B cell (primary cell): ENCODE measurements at regions not wholly inside any gene's neighbourhood (a gene's known extent, or its start where the extent isn't known, plus 50 kb on each side); places are given as distances from the start of the nearest gene placed in this dataset.

Source experiments
- ATAC-seq: fragments of 200-7000 bp; cut with Tn5 transposase; one replicate; pipeline ENCODE4 v1.10.0; 2021; ENCODE audit warnings: low read depth, mild to moderate bottlenecking, moderate number of reproducible peaks, moderate library complexity
- CTCF ChIA-PET: fragments of 350-600 bp; sonication (Branson Sonifier 250); formaldehyde crosslinking; loops from one replicate; lab custom pipeline; 2021; ENCODE audit warnings: antibody characterized with exemption, inconsistent platforms; lab: Charles Lee
- POLR2A ChIA-PET: fragments of 350-600 bp; sonication (Branson Sonifier 250); formaldehyde crosslinking; loops from one replicate; lab custom pipeline; 2021; ENCODE audit warnings: antibody characterized with exemption; lab: Charles Lee
- DNase-seq: peaks from one replicate; pipeline ENCODE4 v3.0.0; 2013
- H2AFZ ChIP-seq: 2 replicates; pipeline ENCODE4 v1.6.1; 2012; ENCODE audit warnings: mild to moderate bottlenecking, low read depth, low read length; ENCODE audit not compliant: insufficient read depth, poor library complexity, severe bottlenecking
- H3K27ac ChIP-seq, 2 donors: 1 replicate in 1 of 2; 2 replicates in 1 of 2; pipeline ENCODE4 v1.5.1; 2012 to 2013; ENCODE audit warnings: low read length in 2 of 2, mild to moderate bottlenecking in 2 of 2, moderate library complexity in 1 of 2
- H3K27me3 ChIP-seq, 4 experiments: fragments of 200-600 bp in 1 of 4; sonication (generic) in 1 of 4; replicated peaks in 1 of 4; 1 replicate in 2 of 4; 2 replicates in 2 of 4; pipeline versions ENCODE4 v1.6.1 to v1.7.0; 2013 to 2016; ENCODE audit warnings: low read length in 3 of 4, mild to moderate bottlenecking in 2 of 4, mixed read lengths in 1 of 4, moderate library complexity in 1 of 4; ENCODE audit not compliant: insufficient read depth in 4 of 4, control insufficient read depth in 3 of 4; ENCODE audit errors: control extremely low read depth in 1 of 4
- H3K36me3 ChIP-seq, 2 experiments: replicated peaks in 1 of 2; 1 replicate in 1 of 2; 2 replicates in 1 of 2; pipeline versions ENCODE4 v1.6.1 to v1.7.1; 2013; ENCODE audit warnings: low read length in 1 of 2; ENCODE audit not compliant: insufficient read depth in 2 of 2, control insufficient read depth in 1 of 2; ENCODE audit errors: control extremely low read depth in 1 of 2, extremely low read depth in 1 of 2
- H3K4me1 ChIP-seq, 2 donors: fragments of 200-600 bp in 1 of 2; sonication (generic) in 1 of 2; 1 replicate in 1 of 2; 2 replicates in 1 of 2; pipeline versions ENCODE4 v1.5.1 to v1.6.1; 2013 to 2017; ENCODE audit warnings: low read length in 2 of 2; ENCODE audit not compliant: control insufficient read depth in 2 of 2, insufficient read depth in 2 of 2
- H3K4me2 ChIP-seq: replicated peaks from 2 replicates; pipeline ENCODE3; 2012; ENCODE audit warnings: mild to moderate bottlenecking, low read depth, low read length; ENCODE audit not compliant: poor library complexity, severe bottlenecking
- H3K4me3 ChIP-seq, 5 experiments: fragments of 200-600 bp in 1 of 5; sonication (generic) in 1 of 5; 1 replicate in 3 of 5; 2 replicates in 2 of 5; pipeline versions ENCODE4 v1.5.1 to v1.7.0; 2011 to 2016; ENCODE audit warnings: low read length in 4 of 5, mild to moderate bottlenecking in 4 of 5, low read depth in 2 of 5, control low read depth in 1 of 5, moderate library complexity in 1 of 5; ENCODE audit not compliant: insufficient read depth in 1 of 5; ENCODE audit errors: control extremely low read depth in 1 of 5, extremely low read depth in 1 of 5
- H3K79me2 ChIP-seq: fragments of 200-600 bp; sonication (generic); one replicate; pipeline ENCODE4 v1.6.0; 2016; ENCODE audit warnings: low read length; ENCODE audit not compliant: control insufficient read depth, insufficient read depth
- H3K9ac ChIP-seq: fragments of 200-600 bp; sonication (generic); 2 replicates; pipeline ENCODE4 v1.6.1; 2017; ENCODE audit warnings: mild to moderate bottlenecking, low read length, moderate library complexity
- H3K9me3 ChIP-seq, 3 donors: one replicate each; pipeline versions ENCODE4 v1.6.1 to v1.7.1; 2013; ENCODE audit warnings: low read length in 2 of 3; ENCODE audit not compliant: control insufficient read depth in 2 of 3, insufficient read depth in 1 of 3; ENCODE audit errors: control extremely low read depth in 1 of 3
- H4K20me1 ChIP-seq: 2 replicates; pipeline ENCODE4 v1.6.0; 2012; ENCODE audit warnings: mild to moderate bottlenecking, low read length; ENCODE audit not compliant: insufficient read depth, control insufficient read depth, poor library complexity, severe bottlenecking
- H3K27ac Mint-ChIP-seq: one replicate; pipeline ENCODE4 v1.8.0; 2021; ENCODE audit warnings: mixed read lengths
- H3K27me3 Mint-ChIP-seq: one replicate; pipeline ENCODE4 v1.8.0; 2021; ENCODE audit warnings: mixed read lengths
- H3K4me1 Mint-ChIP-seq: one replicate; pipeline ENCODE4 v1.8.0; 2021; ENCODE audit warnings: mixed read lengths
- H3K4me3 Mint-ChIP-seq: one replicate; pipeline ENCODE4 v1.8.0; 2021; ENCODE audit warnings: mixed read lengths
- H3K9me3 Mint-ChIP-seq: one replicate; pipeline ENCODE4 v1.8.0; 2022; ENCODE audit warnings: mixed read lengths; ENCODE audit not compliant: insufficient read depth
- CTCF ChIP-seq: fragments of 200-600 bp; IDR thresholded peaks from one replicate; pipeline ENCODE4 v1.8.0; 2022; ENCODE audit warnings: antibody characterized with exemption, mild to moderate bottlenecking
- EZH2 ChIP-seq: IDR thresholded peaks from 2 replicates; pipeline ENCODE4 v1.6.1; 2012; ENCODE audit warnings: borderline replicate concordance, low read depth, mild to moderate bottlenecking, moderate library complexity, low read length; ENCODE audit not compliant: insufficient read depth, poor library complexity, severe bottlenecking
- WGBS: methylation state at CpG from one replicate; pipeline ENCODE4 v1.1.5; 2013; ENCODE audit warnings: missing lambda C conversion rate; ENCODE audit not compliant: insufficient coverage; 5-methylcytosine and 5-hydroxymethylcytosine counted together
- intact Hi-C: fragments of 100-400 bp; cut with micrococcal nuclease; formaldehyde crosslinking; loops from one replicate; pipeline ENCODE4 v1.10.0; 2022

- Mint-ChIP-seq H3K4me1 (peaks cover 25% of the 10 kb centered on the region), H3K4me3 (no peak overlapping the region), H3K9me3 (peaks cover 2% of the 10 kb centered on the region), H3K27ac (no peak overlapping the region), H3K27me3 (no peaks in the 10 kb centered on the region)
- no peaks in the 10 kb centered on the region for H3K79me2 ChIP-seq
- peaks cover 30 to 31% of the 10 kb centered on the region in 2 donors for H3K4me1 ChIP-seq
- no peak overlapping the region for H2AFZ ChIP-seq
- no peak for TF ChIP-seq EZH2
- no peak for TF ChIP-seq CTCF
- no peaks in the 10 kb centered on the region for H3K9me3 ChIP-seq
- H3K4me3 ChIP-seq, result no peak overlapping the region
- CTCF ChIA-PET, result interaction anchor here (3.7 kb wide), 1 partner anchor 296 kb away, joined by 28 read pairs; no protein-coding TSS in a partner anchor
- H3K36me3 ChIP-seq, result no peaks in the 10 kb centered on the region
- H3K4me2 ChIP-seq, result no peak overlapping the region
- ATAC-seq (no peak), DNase-seq (no peak)
- H3K27ac ChIP-seq, result no peak overlapping the region
- POLR2A ChIA-PET, result interaction anchor here (1.3 kb wide), 1 partner anchor 17 kb away, joined by 3 read pairs; no protein-coding TSS in a partner anchor
- H3K27me3 ChIP-seq, result no peaks in the 10 kb centered on the region
- no peak overlapping the region for H3K9ac ChIP-seq
- WGBS, result no CpG with 5 or more reads among the region's 1 CpG
- H4K20me1 ChIP-seq, result no peaks in the 10 kb centered on the region
- intact Hi-C loops, result no loop called here
Measured at GRCh38 chr20:53874706-53875105, 195.7 kb downstream of the BCAS1 start.

- no peak overlapping the region for H3K4me3 Mint-ChIP-seq
Measured at GRCh38 chr20:53874104-53874503, 196.3 kb downstream of the BCAS1 start.

More at GRCh38 chr20:53874104-53874503, 196.3 kb downstream of the BCAS1 start:
- Histone ChIP-seq H3K4me2 (no peak overlapping the region), H3K9ac (no peak overlapping the region), H2AFZ (no peak overlapping the region), H3K27ac (no peak overlapping the region), H3K36me3 (no peaks in the 10 kb centered on the region), H3K9me3 (no peaks in the 10 kb centered on the region), H3K4me1 (peaks cover 34 to 37% of the 10 kb centered on the region in 2 donors), H3K27me3 (no peaks in the 10 kb centered on the region), H3K4me3 (no peak overlapping the region), H3K79me2 (no peaks in the 10 kb centered on the region), H4K20me1 (no peaks in the 10 kb centered on the region)
- H3K9me3 Mint-ChIP-seq, result peaks cover 2% of the 10 kb centered on the region
- H3K4me1 Mint-ChIP-seq, result peaks cover 29% of the 10 kb centered on the region
- intact Hi-C loops, result no loop called here
- ATAC-seq (no peak), DNase-seq (no peak)
- ChIA-PET CTCF (interaction anchor here (3.7 kb wide), 1 partner anchor 295 kb away, joined by 28 read pairs; no protein-coding TSS in a partner anchor), POLR2A (interaction anchor here (1.3 kb wide), 1 partner anchor 18 kb away, joined by 3 read pairs; no protein-coding TSS in a partner anchor)
- H3K27me3 Mint-ChIP-seq, result no peaks in the 10 kb centered on the region
- 96% methylated on average over 4 of the region's 7 CpGs for WGBS
- H3K27ac Mint-ChIP-seq, result no peak overlapping the region
- no peak for TF ChIP-seq CTCF
- TF ChIP-seq EZH2, result no peak
